DMS53 treated with DMSO at 0.1 percent for 48 hours (cell line): ENCODE measurements at regions not wholly inside any gene's neighbourhood (a gene's known extent, or its start where the extent isn't known, plus 50 kb on each side); places are given as distances from the start of the nearest gene placed in this dataset.
A peak's percentile ranks its signal among the peaks of the same experiment; 100 is the strongest.

Experiments
- DNase-seq: peaks from one replicate; lab custom pipeline; 2025; ENCODE audit not compliant: unreplicated experiment; lab: John Stamatoyannopoulos, UW

DNA sequence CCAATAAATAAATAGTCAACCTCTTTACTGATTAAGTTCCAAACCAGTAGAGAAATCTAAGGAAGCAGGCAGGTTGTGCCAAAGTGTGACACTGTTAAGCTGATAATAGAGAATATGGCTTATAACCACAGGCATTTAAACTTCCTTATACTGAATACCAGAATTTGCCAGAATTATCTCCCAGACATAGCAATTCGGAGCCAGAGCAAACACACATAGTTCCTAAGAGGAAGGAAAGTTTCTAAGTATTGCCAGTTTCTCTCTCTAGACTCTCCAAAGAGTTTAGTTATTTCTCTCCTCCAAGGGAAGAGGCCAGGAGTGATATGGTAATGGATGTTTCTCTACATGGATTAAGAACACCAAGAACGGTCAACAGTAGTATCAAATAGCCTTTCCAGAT lies 191.7 kb upstream of the CPEB2 start:
- DNase-seq, result no peak

DNA sequence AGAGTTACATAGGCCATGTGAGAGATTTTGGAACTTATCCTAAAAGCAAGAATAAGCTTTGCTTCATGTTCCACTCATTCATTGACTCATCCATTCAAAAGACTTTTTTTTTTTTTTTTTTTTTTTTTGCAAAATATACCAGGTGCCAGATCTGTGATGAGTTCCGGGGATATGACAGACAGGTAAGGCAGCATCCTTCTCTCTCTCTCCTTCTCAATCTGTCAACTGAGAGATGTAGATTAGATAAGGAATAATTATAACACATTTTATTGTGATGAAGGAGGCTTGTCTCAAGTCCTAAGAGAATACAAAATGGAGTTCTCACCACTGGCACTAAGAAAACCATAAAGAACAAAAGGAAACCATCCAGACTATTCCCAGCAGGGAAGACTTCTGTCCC lies 190.2 kb upstream of the CPEB2 start:
- no peak for DNase-seq

DNA sequence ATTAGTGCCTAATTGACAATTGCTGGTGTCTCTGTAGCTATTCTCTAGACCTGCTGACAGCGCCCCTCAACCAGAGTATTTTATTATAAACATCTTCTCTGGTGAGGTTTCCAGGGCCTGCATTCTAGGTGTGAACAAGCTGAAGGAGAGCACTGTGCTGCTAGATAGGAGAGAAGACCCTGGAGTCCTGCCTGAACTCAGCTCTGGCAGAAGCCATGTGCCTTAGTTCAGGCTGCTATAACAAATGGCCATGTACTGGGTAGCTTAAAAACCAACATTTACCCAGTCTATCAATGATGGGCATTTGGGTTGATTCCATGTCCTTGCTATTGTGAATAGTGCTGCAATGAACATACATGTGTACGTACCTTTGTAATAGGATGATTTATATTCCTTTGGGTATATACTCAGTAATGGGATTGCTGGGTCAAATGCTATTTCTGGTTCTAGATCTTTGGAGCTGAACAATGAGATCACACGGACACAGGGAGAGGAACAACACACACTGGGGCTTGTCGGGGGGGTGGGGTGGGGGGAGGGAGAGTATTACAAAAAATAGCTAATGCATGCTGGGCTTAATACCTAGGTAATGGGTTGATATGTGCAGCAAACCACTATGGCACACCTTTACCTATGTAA lies 185.5 kb upstream of the CPEB2 start:
- no peak for DNase-seq

DNA sequence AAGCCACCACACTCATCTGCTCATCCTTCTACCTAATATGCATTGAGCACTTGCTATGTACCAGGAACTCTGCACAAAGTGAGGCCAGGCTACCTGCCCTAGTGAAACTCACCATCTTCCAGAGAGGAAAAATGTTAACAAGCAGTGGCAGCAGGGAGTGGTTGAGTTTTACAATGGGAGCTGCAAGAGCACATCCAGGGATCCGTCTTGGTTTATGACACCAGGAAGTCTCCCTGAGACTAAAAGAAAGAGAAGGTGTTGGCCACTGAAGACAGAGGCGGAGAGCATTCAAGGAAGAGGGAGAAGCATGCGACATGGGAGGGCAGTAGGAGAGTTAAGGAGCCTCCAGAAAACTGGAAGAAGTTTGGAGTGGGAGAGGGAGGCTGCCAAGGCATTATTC lies 178.1 kb upstream of the CPEB2 start:
- no peak for DNase-seq

DNA sequence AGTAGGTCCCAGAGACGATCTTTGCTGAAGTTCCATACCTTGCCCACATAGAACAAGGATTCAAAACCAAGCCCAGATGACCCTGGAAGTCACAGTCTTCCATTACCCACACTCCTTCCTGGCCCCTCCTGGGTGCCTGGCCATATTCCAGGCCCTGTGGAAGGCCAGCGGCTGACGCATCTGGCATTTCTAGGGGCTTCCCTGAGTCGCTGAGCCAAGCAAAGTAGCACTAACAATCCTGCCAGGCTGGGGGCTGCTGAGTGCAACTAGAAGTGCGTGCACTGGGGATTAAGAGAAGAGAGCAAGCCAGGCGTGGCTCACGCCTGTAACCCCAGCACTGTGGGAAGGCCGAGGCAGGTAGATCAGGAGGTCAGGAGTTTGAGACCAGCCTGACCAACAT lies 175.2 kb upstream of the CPEB2 start:
- DNase-seq, result no peak

DNA sequence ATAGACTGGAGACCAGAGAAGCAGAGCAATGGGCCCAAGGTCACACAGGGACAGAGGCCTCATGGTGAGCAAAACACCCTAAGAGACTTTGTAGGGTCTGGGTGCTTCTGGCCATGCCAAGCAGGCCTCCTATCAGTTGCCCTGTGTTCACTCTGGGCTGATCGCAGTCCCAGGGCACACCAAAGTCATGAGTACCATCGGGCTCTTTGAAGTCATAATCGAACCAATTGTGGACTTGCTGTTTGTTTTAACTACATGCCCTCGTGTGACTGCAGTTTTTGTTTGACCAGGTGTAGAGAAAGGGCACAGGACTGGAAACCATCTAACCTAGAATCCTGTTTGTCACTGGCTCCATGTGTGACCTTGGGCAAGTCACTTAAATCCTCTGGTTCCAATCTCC lies 172.5 kb upstream of the CPEB2 start:
- DNase-seq, result peak; percentile 15

DNA sequence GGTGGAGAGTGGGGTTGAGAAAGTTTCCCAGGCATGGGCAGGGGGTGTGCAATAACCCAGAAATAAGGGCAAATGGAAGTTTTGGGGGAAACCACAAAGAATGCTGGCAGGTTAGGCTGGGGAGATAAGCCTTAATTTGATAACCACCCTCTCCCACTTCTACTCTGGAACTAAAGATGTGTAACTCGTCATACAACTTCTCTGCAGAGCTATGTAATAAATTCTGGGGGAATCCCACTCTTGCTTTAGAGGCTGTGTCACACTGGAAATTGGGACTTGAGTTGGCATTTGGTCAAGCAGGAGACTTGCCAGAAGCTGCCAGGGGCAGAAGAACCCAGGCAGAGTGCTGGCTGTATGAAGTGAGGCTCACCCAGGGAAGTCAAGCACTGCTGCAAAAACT lies 170.9 kb upstream of the CPEB2 start:
- no peak for DNase-seq

DNA sequence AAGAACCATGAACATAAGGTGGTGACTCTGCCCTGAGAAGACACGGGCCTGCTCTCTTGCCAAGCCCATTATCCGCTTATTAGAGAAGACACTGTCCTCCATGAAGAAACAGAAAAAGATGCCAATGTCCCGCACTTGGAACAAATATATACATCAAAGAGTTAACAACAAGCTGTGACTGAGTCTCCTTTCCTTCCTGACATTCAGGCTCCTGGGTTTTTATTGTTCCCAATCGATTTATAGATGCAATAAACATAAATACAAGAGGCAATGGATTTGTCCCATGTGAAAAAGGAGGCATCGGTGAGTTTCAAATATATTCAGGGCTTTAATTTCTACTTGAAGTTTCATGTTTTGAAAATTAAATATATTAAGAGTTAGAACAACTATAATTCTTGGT lies 169.2 kb upstream of the CPEB2 start:
- DNase-seq, result no peak

DNA sequence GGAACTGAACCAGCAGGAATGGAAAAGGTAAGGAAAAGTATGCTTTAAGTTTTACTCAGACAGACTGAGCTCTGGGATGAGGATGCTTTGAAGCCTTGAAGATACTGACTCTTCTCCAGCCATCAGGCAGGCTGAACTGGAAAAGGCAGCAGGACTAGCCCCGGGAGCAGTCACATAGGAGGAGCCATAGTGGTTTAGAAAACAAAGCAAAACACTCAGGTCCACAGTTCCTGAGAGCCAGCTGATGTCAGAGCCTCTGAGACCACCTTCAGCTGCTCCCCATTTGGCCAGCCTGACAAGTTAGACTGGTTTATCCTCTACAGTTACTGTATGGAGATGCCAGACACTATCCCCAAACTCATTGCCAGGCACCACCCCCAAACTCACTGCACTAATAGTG lies 167.9 kb upstream of the CPEB2 start:
- DNase-seq, result no peak

DNA sequence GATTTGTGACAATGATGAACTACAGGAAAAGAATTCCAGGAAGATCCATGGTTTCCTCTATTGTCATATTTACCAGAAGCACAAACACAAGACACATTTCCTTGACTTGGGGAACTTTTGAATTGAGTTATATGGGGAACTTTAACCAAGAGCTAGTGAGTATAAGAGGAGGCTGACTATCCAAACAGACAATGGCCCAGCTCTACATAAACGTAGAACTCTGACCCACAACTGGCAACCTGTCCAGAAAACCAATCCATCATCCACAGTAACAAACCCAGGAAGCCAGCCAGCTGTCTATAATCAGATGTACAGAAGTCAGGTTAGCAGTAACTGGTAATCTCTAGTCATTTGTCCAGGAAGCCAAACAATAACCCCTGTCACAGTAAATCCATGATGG lies 167.0 kb upstream of the CPEB2 start:
- no peak for DNase-seq

DNA sequence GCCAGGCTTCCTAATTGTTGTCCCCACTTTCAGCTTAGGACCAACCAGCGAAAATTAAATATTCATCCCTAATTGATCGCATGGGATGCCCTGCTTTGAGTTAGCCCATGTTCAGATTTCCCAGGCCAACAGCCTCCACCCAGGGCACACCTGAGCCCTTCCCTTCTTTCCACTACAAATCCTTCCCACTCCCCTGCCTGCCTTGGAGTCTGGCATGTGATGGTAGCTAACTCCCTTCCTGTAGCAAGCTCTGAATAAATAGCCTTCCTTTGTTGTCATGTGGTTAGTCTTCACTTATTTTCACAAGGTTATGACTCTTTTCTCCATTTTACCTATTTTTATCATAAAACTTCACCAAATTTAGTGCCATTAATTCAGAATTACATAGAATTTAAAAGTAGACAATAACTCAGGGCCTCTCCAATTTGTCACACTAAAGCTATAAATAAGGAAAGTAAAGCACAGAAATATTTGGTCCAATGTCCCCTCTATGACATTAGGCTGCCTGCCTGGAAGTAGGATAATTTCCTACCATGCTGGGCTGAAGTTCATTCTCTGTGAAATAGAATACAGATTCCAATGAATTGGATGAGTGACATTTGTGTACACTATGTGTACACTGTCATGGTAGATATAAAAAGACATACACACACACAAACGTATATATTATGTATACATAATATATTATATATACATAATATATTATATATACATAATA lies 166.4 kb upstream of the CPEB2 start:
- no peak for DNase-seq

DNA sequence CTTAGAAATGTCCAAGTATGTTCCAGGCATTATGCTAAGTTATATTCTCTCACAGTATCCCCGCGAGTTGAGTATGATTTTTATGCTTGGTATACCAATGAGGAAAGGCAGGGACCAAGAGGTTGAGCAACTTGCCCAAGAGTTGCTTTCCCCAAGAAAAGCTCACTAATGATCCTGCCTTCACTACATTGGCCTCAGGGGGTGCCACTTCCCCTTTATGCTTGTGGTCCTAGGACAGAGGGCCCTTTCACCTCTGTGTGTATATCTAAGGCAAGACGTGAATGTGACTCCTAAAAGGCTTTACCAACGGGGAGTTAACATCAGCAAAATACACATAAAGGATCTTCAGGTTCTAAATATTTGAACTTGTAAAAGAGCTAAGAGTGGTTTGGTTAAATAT lies 164.4 kb upstream of the CPEB2 start:
- no peak for DNase-seq

DNA sequence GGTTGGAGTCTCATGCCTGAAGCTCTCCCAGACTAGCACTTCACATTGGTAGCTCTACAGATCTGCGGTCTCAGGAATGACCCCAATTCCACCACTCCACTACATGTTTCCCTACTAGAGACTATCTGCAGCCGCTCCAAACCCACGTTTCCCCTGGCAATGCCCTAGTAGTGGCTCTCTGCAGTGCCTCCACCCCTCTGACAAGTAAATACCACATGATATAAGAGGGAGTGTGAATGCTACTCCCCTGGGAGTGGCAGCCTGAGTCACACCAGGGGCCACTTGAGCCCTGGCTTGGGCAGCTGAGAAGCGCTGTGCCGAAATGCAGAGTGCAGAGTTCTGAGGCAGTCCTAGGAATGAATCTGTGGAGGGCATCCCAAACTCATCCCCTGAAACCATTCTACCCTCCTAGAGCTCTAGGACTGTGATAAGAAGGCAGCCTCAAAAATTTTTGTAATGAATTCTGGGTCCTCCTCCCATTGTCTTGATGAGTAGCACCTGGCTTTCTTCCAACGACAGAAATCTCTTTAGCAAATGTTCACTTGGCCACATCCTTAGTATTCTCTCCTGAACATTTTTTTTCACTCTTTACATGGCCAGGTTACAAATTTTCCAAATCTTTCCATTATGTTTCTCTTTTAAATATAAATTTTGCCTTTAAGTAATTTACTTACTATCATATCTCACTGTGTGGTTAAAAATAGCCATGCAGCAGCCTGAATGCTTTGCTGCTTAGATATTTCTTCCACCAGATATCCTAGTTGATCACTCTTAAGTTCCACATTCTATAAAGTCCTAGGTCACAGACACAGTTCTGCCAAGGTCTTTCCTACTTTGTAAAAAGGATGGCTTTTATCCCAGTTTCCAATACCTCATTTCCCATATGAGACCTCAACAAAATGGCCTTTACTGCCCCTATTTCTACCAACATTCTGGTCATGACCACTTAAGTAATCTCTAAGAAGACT lies 160.2 kb upstream of the CPEB2 start:
- DNase-seq, result peak; percentile 62

DNA sequence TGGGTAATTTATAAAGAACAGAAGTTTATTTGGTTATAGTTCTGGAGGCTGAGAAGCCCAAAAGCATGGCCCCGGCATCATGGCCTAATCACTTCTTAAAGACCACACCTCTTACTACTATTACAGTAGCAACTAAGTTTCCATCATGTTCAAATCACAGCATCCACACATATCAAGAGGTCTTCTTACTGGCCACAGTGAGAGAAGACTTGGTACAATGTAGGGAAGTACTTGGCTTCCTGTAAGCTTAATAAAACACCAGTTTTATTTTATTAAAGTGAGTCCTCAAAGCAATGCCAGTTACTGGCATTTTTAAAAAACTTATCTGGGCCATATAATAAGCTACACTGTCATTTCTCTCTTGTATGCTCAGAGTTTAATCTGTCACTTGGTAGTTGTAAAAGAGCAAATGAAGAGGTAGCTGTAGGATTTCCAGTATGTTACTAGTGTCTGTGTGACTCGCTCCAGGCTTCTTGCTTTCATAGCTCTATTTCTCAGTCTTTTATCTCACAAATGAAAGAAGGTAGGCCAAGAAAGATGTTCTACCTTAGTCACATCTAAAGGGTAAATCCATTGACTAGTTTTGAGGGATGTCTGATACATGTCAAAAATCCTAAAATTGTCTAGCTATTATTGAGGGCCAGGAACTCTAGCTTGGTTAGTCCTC lies 159.2 kb upstream of the CPEB2 start:
- no peak for DNase-seq

DNA sequence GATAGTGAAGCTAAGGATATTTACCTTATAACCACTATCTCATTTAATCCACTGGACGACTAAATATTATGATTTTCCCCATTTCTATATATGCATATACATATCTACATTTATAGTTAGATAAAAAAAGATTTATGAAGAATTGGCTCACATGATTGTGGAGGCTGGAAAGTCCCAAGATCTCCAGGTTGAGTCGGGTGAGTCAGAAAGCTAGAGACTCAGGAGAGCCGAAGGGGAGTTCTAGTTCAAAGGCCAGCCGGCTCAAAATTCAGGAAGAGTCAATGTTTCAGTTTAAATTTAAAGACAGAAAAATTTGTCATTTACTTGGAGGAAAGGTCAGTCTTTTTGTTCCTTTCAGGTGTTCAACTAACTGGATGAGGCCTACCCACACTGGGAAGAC lies 158.2 kb upstream of the CPEB2 start:
- DNase-seq, result no peak

DNA sequence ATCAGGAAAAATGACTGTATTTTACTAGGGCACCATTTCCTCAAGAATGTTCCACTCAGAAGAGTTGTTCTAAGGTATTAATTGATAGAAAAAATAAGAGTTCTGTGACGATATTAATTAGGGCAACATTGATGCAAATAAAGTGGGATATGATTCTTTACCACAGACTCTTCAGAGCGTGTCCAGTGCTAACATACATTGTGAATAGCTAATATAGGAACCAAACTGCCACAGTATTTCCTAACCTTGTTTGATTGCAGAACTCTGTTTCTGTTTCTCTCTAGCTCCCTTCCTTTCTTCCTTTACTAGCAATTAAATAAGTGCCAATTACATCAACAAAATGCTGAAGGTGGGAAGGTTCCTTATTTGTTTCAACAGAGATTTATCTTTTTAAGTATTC lies 154.1 kb upstream of the CPEB2 start:
- DNase-seq, result no peak

DNA sequence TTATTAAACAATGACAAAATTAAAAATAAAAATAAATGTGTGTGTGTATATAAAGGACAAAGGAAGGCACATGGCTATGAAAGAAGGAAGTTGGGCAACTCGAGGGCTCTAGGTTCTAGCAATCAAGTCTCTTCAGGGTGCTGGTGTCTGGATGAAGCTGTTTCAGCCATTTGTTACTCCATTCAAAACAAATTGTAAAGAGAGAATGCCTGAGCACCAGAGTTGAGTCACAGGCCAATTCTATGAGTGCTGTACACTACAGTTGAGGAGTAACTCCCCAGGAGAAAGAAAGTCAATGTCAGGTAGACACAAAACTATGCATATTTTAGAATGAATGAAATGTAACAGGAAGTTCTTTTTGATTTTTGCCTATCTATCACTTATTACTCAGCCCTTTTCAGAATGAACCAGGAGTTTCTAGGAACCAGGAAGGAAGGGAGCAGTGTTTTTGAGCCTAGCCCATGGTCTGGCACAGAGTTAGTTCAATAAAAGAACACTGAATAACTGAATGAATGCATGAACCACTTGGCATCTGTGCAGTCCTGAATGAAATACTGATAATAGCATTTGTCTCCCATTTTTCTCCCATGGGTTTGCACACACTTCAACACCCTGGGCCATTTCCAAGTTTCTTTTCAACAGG lies 151.7 kb upstream of the CPEB2 start:
- DNase-seq, result no peak

DNA sequence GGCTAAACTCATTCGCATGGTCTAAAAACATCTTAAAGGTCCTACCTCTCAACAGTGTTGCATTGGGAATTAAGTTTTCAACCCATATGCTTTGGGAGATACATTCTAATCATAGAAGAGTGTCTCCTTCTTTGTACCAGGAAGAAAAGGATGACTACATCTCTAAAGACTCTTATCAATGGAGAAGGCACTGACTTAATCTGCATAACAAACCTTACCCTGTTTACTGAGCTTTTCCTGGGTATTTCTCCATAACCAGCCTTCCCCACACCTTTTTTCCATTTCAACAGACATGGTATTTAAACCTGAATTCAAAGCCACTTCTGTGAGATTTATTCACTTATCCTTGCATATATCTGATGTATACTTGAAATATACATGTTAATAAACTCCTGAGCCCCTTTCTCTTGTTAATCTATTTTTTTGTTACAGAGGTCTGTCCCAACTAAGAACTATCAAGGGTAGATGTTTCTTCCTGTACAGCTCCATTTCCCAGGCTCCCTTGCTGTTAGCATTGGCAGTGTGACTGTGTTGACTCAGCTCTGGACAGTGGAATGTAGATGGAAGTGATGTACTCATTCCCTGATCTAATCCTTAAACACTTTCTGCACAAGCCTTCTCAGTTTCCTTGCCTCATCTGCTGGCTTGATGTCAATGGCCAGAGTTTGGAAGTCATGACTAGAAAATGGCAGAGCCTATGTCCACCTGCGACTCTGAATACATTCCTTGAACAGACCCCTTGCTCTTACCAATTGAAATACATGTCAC lies 148.9 kb upstream of the CPEB2 start:
- no peak for DNase-seq

DNA sequence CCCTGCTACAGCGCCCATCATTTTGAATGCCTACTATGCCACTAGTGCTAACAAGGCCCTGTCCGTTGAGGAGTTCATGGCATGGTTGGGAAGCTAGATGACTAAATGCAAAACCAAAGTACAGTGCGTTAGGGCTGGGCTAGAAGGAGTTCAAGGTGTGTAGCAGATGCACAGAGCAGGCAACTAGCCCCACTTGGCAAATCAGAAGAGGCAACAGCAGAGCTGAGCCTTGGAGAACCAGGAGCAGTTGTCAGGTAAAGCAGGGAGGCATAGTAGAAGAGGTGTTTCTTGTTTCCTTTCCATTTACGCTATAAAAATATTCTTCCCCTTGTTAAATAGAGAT lies 146.6 kb upstream of the CPEB2 start:
- no peak for DNase-seq
